IPS-11a (cell line): ENCODE measurements at regions not wholly inside any gene's neighbourhood (a gene's known extent, or its start where the extent isn't known, plus 50 kb on each side); places are given as distances from the start of the nearest gene placed in this dataset.
"Not testable (repeated sequence)": the region's sequence is repeated elsewhere in the genome, so short reads cannot be mapped to it uniquely, and the experiment has no call there.

ENCODE experiments used
- H3K4me3 ChIP-seq: one replicate; pipeline ENCODE4 v1.5.1; 2013; ENCODE audit warnings: low read depth, low read length, control low read depth

DNA sequence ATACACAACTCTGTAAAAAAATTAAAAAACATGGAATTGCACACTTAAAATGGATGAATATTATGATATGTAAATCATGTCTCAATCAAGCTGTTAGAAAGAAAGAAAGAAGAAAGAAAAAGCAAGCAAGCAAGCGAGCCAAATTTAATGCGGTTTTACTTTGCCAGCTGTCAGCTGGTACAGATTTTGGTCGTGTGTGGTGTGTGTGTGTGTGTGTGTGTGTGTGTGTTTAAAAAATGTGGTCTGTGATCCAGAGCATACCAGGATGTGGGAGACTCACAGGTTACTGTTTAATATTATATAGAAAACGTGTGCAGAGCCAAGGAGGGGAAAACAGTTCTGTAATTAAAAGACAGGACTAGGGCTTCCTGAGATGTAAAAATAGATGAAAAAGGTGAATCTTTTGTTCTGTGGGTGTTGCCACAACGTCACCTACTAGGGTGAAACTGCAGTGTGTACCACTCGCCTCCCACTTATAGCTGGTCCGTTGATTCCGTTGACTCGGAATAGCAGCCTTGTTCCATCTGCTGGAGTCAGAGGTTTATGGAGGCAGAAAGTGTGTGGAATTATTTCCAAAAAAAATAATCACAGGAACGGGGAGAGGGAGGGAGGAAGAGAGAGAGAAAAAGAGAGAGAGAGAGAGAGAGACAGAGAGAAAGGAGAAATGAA is 197.7 kb downstream of the BCAS1 start:
- H3K4me3 ChIP-seq: no peak overlapping the region

DNA sequence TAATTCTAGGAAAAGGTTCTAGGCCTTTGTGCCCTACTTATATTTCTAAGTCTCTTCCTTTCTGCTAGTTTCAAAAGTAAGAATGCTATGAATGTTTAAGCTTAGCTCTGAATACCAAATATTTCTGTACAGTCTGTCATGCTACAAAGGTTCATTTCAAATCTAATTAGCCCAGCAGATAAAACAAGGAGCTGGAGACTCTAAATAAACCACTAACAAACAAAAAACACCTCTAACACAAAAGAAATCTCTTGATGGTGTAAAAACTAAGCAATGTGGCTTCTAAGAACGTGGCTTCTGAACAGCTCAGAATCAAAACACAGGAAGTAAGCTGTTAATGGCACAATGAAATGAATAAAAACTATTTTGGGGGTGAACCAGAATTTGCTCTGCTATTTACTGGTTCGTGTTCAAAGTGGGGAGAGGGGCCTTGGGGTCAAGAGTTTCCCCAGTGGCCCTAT is 198.3 kb downstream of the BCAS1 start:
- no peak overlapping the region for H3K4me3 ChIP-seq

DNA sequence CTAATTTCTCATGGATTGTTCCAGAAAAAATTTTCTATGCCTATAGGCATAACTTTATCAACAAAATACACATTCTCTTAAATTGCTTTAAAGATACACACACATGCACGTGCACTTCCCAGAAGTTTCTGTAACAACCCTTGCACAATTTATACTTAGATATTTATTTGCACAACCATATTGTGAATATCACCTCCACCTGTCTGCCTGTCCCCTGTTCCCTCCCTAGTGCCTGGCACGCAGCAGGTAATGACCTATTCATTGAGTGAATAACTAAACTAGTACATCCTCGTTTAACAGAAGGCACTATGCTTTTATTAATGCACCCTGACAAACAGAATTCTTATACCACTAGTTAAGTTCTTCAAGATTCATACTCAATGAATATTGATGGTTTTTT is 198.9 kb downstream of the BCAS1 start:
- no peak overlapping the region for H3K4me3 ChIP-seq

DNA sequence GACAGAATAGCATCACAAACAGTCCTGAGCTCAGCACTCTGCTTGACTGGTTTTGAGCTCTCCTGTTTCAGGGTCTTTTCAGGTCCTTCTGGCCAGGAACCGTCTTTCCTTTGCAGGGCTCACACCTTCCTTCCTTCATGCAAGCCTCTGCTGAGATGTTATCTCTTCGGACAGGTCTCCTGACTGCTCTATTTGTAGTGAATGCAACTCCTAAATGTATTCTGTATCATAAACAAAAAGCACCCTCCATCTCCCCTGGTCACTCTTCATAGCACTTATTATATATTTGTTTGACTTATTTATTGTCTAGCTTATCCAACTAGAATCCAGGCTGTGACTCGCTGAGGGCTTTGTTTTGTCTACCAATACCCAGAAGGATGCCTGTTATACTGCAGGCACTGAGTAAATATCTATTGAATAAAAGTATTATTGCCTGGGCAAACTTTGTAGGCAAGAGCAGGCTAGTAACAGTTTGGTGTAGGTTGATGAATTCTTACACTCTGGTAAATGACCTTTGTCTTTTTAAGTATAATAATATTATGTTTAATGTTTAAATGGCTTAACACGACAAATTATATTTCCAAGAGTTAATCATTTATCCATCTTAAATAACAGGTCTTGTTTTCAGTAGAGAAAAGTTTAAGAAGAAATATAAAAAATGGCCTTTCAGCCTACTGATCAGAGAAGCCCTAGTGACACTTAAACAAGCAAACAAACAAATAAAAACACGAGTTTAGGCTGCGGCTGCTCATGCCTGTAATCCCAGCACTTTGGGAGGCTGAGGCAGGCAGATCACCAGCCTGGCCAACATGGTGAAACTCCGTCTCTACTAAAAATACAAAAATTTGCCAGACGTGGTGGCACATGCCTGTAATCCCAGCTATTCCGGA is 199.7 kb downstream of the BCAS1 start:
- no peak overlapping the region for H3K4me3 ChIP-seq

DNA sequence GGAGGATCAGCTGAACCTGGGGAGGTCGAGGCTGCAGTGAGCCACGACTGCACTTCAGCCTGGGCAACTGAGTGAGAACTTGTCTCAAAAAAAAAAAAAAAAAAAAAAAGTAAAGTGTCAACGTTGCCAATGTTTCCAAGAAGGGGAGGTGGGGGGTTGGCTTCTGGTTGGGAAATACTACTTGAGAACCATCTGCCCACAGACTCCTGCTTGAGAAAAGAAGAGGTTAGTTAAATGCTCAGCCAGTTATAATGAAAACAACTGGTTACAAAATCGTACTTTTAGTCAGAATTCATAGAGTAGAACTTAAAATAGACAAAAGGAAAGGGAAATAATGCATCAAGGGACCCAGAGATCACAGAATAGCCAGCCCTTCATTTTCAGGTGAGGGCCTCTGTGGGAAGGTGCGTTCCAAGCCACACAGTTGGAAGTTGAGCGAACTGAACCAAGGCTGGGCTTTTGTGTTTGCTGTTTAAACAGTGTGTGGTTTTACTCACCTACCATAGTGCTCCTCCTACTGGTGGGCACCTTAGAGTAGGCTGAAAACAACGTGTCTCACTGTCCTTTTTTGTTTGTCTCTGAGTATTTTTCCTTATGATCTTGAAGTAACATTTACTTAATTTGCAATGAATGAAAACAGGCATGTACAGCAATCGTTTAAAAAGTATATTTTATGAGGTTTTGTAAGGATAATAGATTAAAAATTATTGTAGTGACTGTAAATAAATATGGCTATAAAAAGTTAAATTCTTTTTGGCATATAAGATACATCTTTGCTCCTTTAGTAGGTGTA is 200.7 kb downstream of the BCAS1 start:
- no peak overlapping the region for H3K4me3 ChIP-seq

DNA sequence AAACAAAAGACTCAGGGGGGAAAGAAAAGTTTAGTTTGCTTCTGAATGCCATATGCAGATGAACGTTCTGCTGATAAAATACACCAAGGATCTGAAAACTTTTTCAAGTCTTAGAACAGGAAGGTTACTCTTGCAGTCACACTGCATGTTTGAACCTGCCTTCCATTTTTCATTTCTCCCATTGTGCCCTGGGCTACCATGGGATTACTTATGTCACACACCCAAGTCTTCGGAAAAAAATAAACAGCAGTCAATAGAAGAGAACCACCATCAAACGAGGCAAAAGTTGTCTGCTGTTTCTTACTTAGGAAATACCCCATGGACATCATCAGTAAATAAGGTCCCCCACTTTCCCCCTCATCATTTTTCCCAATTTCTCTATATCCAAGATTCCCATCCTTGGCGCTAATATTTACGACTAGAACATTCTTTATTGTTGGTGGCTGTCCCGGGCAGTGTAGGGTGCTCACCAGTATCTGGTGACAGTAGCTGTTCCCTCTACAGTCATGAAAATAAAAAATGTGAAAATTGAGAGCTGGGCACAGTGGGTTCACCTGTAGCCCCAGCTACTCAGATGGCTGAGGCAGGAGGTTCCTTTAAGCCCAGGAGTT is 202.5 kb downstream of the BCAS1 start:
- H3K4me3 ChIP-seq: no peak overlapping the region

DNA sequence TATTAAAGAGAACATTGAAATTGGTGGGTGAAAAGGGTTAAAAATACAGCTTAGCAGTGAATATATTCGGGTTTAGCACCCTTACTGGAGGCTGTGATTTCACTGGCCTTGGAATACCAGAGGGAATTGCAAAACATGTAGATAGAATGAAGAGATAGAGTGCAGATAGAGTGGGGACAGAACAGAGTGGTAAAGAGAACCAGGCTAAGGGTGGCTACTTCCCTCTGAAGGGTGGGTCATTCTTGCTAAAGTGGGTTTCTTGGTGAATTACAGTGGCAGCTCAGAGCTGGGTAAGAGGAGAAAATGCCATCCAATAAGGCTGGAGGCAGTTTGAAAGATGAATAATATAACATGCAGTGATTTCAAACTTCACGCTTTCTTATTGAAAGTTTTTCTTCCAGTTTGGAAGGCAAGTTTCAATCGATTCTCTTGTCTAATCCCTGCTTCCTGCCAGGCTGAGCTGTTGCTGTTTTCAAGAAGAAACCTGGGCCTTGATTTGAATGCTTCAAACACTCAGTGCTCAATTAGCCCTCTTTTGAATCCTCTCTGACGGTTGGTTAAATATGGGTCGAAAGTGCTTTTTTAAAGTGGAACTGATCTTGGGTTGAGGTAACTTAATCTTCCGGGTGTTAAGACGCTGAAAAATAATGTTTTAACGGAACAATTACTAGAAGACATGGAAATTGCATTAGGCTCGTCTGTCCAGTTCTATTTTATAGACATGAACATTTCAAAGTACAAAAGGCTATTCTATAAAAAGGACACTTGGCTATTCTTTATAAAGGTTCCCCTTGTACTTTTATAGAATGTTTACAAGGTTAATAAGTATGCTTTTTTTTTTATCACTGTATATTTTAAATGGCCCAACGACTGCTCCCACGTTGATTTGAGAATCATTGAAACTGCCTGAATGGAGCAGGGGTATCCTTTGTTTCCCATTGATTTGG is 203.3 kb downstream of the BCAS1 start:
- H3K4me3 ChIP-seq: no peak overlapping the region

DNA sequence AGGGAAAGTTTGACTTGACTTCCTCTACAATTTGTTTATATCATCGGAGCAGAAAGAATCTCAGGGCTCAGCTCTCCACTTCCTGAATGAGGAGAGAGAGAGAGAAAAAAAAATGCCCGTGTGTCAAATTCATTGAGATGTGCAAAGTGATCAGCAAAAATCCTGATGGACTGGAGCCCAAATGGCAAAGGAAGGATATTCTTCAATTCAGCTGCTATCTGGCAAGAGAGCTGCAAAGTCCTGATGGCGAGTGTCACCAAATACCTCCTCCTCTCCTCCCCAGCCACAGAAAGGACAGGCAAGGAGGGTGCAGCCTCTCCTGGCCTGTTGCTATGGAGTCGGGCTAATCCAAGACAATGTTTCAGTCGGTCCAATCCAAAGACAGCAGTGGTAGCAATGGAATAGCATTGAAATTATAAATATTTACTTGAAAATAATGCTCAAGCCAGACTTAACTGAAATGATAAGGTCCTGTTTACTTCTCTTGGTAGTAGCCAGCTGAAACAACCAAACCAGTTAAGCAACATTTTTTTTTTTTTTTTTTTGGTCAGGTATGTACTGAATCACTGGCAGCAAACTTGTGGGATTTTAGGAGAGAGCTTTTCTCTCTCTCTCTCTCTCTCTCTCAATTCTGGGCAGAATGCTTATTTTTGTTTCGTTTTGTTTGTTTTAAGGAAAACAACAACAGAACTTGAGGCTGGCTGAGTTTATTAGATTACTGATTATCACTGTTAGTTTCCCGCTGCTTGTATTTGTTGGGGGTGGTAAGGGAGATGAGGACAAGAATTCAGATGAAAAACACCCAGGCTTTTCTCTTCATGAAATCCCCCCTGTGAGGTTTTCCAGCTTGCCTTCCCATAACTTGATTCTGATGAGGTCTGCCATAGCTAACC is 204.2 kb downstream of the BCAS1 start:
- no peak overlapping the region for H3K4me3 ChIP-seq

DNA sequence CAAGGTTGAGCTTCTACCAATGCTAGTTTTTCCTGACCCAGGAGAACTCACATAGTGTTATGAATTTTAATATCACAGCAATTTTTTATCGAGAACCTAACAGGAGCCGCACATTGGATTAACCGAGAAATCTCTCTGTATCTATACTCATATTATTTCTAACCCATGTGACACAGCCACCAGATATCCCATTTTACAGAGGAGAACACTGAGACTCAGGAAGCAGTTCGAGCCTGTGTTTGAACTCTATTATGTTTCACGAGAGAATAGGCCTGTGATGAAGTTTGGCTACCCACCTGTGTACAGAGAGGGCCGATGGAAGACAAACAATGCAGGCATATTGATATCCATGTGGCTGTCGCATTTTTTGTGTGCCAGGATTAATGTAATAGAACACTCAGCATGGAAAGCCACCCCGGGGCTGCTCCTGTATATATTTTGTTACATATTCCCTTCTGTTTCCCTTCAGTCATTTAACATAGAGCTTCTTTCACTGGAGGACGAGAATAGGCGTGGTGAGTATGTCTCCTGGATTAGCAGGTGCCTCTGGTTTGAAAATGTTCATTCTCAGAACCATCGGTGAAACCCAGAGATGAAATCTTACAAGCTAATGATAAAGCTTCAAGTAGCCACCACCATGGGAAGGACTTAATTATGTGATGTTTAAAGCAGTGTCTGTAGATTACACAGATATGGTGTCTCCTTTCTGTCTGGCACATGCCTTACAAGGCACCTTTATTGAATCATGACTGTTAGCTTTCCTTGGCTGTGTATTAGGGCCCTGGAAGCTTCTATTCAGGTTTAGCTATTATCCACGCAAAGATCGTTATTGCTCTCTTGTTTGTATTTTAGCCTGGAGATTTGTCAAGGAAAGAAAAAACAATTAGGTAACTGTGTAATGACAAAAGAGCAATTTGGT is 205.4 kb downstream of the BCAS1 start:
- not testable (repeated sequence) for H3K4me3 ChIP-seq

DNA sequence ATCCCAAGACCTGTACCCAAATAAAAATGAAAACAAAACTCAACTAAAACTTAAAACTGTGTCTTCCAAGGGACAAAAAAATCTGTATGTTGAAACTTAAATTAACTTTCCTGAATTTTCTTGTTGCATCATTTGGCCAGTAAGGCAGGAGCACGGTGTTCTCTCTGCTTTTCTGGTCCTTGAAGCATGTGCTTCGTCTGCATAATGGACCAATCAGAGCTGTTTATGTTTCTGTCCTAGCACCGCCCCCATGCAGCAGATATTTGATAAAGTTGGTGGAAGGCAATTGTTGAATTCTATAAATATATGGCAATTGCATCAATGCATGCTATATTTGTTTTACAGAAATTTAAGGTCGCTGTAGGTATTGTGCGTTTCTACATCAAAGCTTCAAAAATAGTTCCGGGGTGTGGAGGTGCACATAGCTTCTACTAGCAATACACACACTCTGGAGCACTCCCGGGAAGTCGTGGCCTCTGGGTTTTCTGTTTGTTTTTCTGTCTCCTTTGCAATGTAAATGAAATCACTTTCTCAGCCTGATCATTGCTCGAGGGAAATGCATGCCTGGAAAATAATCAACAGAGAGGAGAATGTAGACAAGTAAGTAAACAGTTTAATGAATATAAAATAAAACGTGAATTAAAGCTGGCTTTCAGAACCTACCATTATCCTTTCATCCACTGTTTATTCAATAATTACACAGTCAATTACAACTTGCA is 206.3 kb downstream of the BCAS1 start:
- H3K4me3 ChIP-seq: not testable (repeated sequence)

DNA sequence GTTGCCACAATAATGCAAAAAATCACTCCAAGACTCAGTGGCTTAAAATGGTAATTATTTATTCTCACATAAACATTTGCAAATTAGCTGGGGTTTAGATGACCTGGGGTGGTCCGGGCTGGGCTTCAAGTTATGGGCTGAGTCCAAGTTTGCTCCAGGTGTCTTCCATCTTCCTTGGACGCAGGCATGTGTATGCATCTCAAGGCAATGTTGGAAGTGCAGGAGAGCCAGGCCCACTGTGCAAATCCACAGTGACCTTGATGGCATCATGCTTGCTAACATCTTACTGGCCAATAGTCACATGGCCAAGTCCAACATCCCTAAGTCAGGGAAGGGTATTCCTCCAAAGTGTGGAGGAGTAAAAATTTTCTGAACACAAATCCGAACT is 206.9 kb downstream of the BCAS1 start:
- H3K4me3 ChIP-seq: not testable (repeated sequence)

DNA sequence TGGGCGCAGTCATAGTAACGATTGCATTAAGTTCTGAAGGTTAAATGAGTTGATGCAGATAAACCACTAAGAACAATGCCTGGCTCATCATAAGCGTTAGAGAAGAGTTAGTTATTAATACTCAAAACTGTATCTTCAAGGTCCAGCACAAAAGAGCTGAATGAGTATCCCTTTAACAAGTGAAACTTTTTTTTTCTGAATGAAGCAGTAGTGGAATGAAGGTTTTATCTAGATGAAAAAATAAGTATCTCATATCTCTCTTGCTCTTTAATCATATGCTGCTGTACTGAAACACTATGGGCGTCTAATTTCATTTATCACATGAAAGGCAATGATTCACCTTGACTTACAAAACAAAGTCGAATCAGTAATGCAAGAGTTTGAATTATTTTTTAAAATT is 207.4 kb downstream of the BCAS1 start:
- H3K4me3 ChIP-seq: not testable (repeated sequence)

DNA sequence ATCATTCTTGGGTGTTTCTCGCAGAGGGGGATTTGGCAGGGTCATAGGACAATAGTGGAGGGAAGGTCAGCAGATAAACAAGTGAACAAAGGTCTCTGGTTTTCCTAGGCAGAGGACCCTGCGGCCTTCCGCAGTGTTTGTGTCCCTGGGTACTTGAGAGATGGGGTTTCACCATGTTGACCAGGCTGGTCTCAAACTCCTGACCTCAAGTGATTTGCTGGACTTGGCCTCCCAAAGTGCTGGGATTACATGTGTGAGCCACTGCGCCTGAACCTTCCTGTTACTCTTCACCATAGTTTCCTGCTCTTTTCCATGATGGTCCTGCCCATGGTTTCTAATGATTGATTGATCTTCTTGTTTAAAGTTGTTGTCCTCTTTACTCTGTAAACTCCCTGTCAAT is 207.9 kb downstream of the BCAS1 start:
- not testable (repeated sequence) for H3K4me3 ChIP-seq

DNA sequence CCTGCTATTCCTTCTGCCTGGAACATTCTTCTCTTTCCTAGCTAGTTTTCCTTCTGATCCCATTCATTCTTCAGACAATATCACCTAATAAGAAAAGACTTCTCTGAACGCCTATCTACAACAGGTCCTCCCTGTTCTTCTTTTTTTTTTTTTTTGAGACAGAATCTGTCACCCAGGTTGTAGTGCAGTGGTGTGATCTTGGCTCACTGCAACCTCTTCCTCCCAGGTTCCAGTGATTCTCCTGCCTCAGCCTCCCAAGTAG is 208.3 kb downstream of the BCAS1 start:
- not testable (repeated sequence) for H3K4me3 ChIP-seq

DNA sequence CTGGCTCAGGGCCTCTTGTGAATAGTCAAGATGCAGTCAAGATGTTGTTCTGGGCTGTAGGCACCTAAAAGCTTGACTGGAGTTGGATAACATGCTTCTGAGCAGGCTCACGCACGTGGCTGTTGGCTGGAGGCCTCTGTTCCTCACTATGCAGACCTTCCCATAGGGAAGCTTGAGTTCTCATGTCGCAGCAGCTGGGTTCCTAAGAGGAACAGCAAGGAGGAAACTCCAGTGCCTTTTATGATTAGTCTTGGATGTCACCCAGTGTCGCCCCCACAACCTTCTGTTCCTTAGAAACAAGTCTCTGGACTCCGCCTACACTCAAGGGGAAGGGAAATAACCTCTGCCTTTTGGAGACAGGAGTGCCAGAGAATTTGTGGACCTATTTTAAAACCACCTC is 210.7 kb downstream of the BCAS1 start:
- no peak overlapping the region for H3K4me3 ChIP-seq

DNA sequence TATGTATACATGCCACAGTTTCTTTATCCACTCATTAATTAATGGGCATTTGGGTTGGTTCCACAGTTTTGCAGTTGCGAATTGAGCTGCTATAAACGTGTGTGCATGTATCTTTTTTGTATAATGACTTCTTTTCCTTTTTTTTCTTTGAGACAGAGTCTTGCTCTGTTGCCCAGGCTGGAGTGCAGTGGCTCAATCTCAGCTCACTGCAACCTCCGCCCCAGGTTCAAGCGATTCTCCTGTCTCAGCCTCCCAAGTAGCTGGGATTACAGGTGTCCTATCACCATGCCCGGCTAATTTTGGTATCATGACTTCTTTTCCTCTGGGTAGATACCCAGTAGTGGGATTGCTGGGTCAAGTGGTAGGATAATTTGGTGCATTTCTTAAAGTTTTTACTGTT is 211.4 kb downstream of the BCAS1 start:
- not testable (repeated sequence) for H3K4me3 ChIP-seq

DNA sequence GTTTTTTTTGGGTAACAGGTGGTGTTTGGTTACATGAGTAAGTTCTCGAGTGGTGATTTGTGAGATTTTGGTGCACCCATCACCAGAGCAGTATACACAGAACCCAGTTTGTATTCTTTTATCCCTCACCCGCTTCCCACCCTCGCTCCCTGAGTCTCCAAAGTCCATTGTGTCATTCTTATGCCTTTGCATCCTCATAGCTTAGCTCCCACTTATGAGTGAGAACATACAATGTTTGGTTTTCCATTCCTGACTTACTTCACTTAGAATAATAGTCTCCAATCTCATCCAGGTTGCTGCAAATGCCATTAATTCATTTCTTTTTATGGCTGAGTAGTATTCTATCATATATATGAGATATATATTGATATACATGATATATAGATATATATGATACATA is 211.9 kb downstream of the BCAS1 start:
- H3K4me3 ChIP-seq: not testable (repeated sequence)
